T-cell (primary cell): ENCODE measurements at regions not wholly inside any gene's neighbourhood (a gene's known extent, or its start where the extent isn't known, plus 50 kb on each side); places are given as distances from the start of the nearest gene placed in this dataset.

ENCODE experiments used
- ATAC-seq, 4 experiments: fragments of 200-7000 bp in 3 of 4; fragments of 150-1000 bp in 1 of 4; cut with Tn5 transposase; replicated peaks in 1 of 4; 1 replicate in 3 of 4; 2 replicates in 1 of 4; pipeline ENCODE4 v1.10.0; 2021; ENCODE audit warnings: moderate library complexity in 3 of 4, mild to moderate bottlenecking in 2 of 4, moderate number of reproducible peaks in 1 of 4
- CTCF ChIA-PET, 2 donors: fragments of 300-600 bp; sonication (Branson Sonifier 250); formaldehyde crosslinking; loops; one replicate each; lab custom pipeline; 2022; ENCODE audit warnings: antibody characterized with exemption in 2 of 2; lab: Charles Lee
- POLR2A ChIA-PET, 2 donors: fragments of 300-600 bp; sonication (Branson Sonifier 250); formaldehyde crosslinking; loops; one replicate each; lab custom pipeline; 2022; ENCODE audit warnings: antibody characterized with exemption in 2 of 2; lab: Charles Lee
- DNase-seq, 35 experiments: peaks; one replicate each; pipeline versions ENCODE4 v3.0.0 to v3.0.0-alpha.2; 2013 to 2023
- H3K27ac ChIP-seq: one replicate; pipeline ENCODE4 v1.5.1; 2013; ENCODE audit warnings: low read length
- H3K27me3 ChIP-seq, 2 experiments: replicated peaks in 1 of 2; 1 replicate in 1 of 2; 2 replicates in 1 of 2; pipeline versions ENCODE4 v1.6.1 to v1.7.0; 2013; ENCODE audit warnings: low read length in 1 of 2, mixed read lengths in 1 of 2; ENCODE audit not compliant: control insufficient read depth in 2 of 2, insufficient read depth in 2 of 2; ENCODE audit errors: extremely low read depth in 1 of 2
- H3K36me3 ChIP-seq, 2 donors: 1 replicate in 1 of 2; 2 replicates in 1 of 2; pipeline versions ENCODE4 v1.6.1 to v1.7.0; 2013; ENCODE audit warnings: low read length in 1 of 2; ENCODE audit not compliant: control insufficient read depth in 2 of 2, insufficient read depth in 1 of 2; ENCODE audit errors: extremely low read depth in 1 of 2
- H3K4me1 ChIP-seq, 2 experiments: 1 replicate in 1 of 2; 2 replicates in 1 of 2; pipeline versions ENCODE4 v1.6.1 to v1.7.0; 2013; ENCODE audit warnings: low read length in 2 of 2, mixed read lengths in 1 of 2; ENCODE audit not compliant: insufficient read depth in 2 of 2, control insufficient read depth in 1 of 2; ENCODE audit errors: extremely low read depth in 1 of 2
- H3K4me3 ChIP-seq, 2 donors: 1 replicate in 1 of 2; 2 replicates in 1 of 2; pipeline versions ENCODE4 v1.5.1 to v1.7.0; 2013; ENCODE audit warnings: mild to moderate bottlenecking in 2 of 2, low read length in 1 of 2, moderate library complexity in 1 of 2; ENCODE audit not compliant: control insufficient read depth in 1 of 2; ENCODE audit errors: extremely low read depth in 1 of 2
- H3K9me3 ChIP-seq: 2 replicates; pipeline ENCODE4 v1.7.0; 2013
- H3K27ac Mint-ChIP-seq, 2 donors: one replicate each; pipeline ENCODE4 v1.8.0; 2020 to 2021; ENCODE audit warnings: mild to moderate bottlenecking in 2 of 2, mixed read lengths in 2 of 2
- H3K27me3 Mint-ChIP-seq, 2 donors: one replicate each; pipeline ENCODE4 v1.8.0; 2021 to 2022; ENCODE audit warnings: mixed read lengths in 2 of 2
- H3K36me3 Mint-ChIP-seq: one replicate; pipeline ENCODE4 v1.8.0; 2021; ENCODE audit warnings: mixed read lengths
- H3K4me1 Mint-ChIP-seq, 3 donors: one replicate each; pipeline ENCODE4 v1.8.0; 2020 to 2022; ENCODE audit warnings: mixed read lengths in 3 of 3, mild to moderate bottlenecking in 1 of 3
- H3K4me3 Mint-ChIP-seq, 3 donors: one replicate each; pipeline ENCODE4 v1.8.0; 2020 to 2022; ENCODE audit warnings: mild to moderate bottlenecking in 3 of 3, mixed read lengths in 3 of 3, moderate library complexity in 3 of 3
- H3K9me3 Mint-ChIP-seq, 3 donors: one replicate each; pipeline ENCODE4 v1.8.0; 2020 to 2022; ENCODE audit warnings: mixed read lengths in 3 of 3
- WGBS: methylation state at CpG from one replicate; pipeline ENCODE4 v1.1.5; 2013; ENCODE audit warnings: missing lambda C conversion rate; ENCODE audit not compliant: insufficient coverage; 5-methylcytosine and 5-hydroxymethylcytosine counted together

GRCh38 chr11:129324533-129325175 is 51.0 kb upstream of the BARX2 start:
- ChIA-PET CTCF (interaction anchor here in 1 of 2 donors (0.7 kb wide), 1 partner anchor 94 kb away, joined by 3 read pairs; no protein-coding TSS in a partner anchor), POLR2A (no interaction called here)
- Mint-ChIP-seq H3K36me3 (no peaks in the 10 kb centered on the region), H3K4me3 (no peak overlapping the region), H3K27ac (no peak overlapping the region), H3K4me1 (no peaks in the 10 kb centered on the region), H3K27me3 (peaks cover 4% of the 10 kb centered on the region in 2 donors), H3K9me3 (no peaks in the 10 kb centered on the region)
- H3K4me3 ChIP-seq, result no peak overlapping the region
- 78% methylated on average over 8 of the region's 10 CpGs for WGBS
- DNase-seq (no peak), ATAC-seq (no peak)
- no peak overlapping the region for H3K27ac ChIP-seq
- no peaks in the 10 kb centered on the region for H3K9me3 ChIP-seq
- H3K27me3 ChIP-seq, result no peaks in the 10 kb centered on the region
- H3K36me3 ChIP-seq, result no peaks in the 10 kb centered on the region
- no peaks in the 10 kb centered on the region for H3K4me1 ChIP-seq

DNA sequence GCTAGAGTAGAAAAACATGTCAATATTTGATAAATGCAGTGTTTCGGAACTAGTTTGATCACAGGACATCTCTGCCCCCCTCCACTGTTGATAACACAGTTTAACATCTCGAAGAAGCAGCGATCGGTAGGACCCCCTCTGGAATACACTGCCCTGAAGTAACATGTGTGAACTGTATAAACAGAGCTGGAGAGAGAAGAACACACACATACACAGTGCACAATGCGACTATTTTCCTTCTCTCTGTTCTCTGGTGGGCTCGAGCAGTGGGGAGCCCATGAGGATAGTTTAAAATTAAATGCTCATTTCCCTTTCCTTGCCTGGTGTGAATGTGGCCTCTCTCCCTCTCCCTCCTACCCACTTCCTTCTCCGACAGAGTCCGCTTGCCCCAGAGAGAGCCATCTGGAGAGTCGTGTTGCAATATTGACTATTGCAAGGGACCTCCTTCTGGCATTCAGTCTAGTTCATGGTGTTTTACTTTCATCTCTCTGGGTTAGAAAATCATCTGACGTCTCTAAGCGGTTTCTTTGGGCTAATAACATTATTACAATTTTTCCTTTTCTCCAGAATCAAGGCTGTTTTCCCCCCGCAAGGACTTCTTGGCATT is 51.6 kb upstream of the BARX2 start:
- H3K4me1 Mint-ChIP-seq, result no peaks in the 10 kb centered on the region
- no peak for DNase-seq
- POLR2A ChIA-PET, result no interaction called here
- 45% methylated on average over 3 of the region's 12 CpGs for WGBS
- H3K9me3 Mint-ChIP-seq, result no peaks in the 10 kb centered on the region
- no peak overlapping the region for H3K27ac ChIP-seq
- H3K36me3 Mint-ChIP-seq, result no peaks in the 10 kb centered on the region
- H3K4me3 ChIP-seq, result no peak overlapping the region
- H3K9me3 ChIP-seq, result no peaks in the 10 kb centered on the region
- CTCF ChIA-PET, result no interaction called here
- no peaks in the 10 kb centered on the region for H3K36me3 ChIP-seq
- no peak overlapping the region for H3K27ac Mint-ChIP-seq
- no peaks in the 10 kb centered on the region for H3K4me1 ChIP-seq
- H3K4me3 Mint-ChIP-seq, result no peak overlapping the region
- no peak for ATAC-seq
- peaks cover 4% of the 10 kb centered on the region in 2 donors for H3K27me3 Mint-ChIP-seq
- H3K27me3 ChIP-seq, result no peaks in the 10 kb centered on the region

DNA sequence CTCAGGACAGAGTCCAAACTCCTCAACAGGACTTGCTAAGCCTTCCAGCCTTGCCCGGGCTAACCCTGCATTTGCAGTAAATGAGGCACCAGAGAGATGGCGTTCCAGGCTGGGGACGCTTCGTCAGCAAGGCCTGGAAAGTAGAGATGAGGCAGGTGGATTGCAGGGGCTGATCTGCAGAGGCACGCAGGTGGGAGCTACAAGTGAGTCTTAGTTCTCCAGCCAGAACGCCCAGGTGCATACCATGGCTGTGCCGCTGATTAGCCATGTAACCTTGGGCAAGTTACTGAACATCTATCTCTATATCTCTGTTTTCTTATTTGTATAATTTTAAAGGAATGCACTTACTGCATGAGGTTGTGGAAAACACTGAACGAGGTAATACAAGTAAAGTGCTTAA is 52.7 kb upstream of the BARX2 start:
- ATAC-seq (no peak), DNase-seq (no peak)
- no peaks in the 10 kb centered on the region for H3K36me3 Mint-ChIP-seq
- CTCF ChIA-PET, result no interaction called here
- Histone ChIP-seq H3K9me3 (no peaks in the 10 kb centered on the region), H3K27me3 (no peaks in the 10 kb centered on the region), H3K36me3 (no peaks in the 10 kb centered on the region), H3K27ac (no peak overlapping the region), H3K4me3 (no peak overlapping the region), H3K4me1 (no peaks in the 10 kb centered on the region)
- no peak overlapping the region for H3K27ac Mint-ChIP-seq
- no peaks in the 10 kb centered on the region for H3K9me3 Mint-ChIP-seq
- 70% methylated on average over 4 of the region's 8 CpGs for WGBS
- H3K4me1 Mint-ChIP-seq, result peaks cover under 1 to 6% (median 1%) of the 10 kb centered on the region in 3 donors
- H3K4me3 Mint-ChIP-seq, result no peak overlapping the region
- H3K27me3 Mint-ChIP-seq, result peaks cover 4% of the 10 kb centered on the region in 2 donors
- POLR2A ChIA-PET, result no interaction called here

DNA sequence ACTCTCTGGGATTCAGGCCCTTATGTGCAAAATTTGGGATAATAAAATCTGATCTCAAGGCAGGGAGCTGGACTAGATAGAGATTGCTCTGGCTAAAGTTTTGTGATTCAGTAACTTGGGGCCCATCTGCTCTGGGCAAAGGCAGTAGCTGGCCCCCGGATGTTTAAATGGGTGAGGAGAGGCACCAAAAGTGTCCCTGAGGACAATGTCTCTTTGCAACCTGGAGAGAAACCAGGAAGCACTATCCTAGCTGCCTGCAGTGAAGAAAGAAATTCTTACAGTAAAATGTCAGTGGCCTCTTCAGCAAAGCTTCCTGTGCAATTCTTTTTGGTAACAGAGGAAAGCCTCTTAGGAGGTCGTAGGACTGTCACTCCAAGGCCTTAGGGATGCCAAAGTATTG is 54.6 kb upstream of the BARX2 start:
- 85% methylated on average over 2 of the region's 2 CpGs for WGBS
- ATAC-seq (no peak), DNase-seq (no peak)
- Histone ChIP-seq H3K4me1 (no peaks in the 10 kb centered on the region), H3K4me3 (no peak overlapping the region), H3K27ac (no peak overlapping the region), H3K27me3 (peaks cover 0 to 3% of the 10 kb centered on the region in 2 experiments), H3K36me3 (no peaks in the 10 kb centered on the region), H3K9me3 (no peaks in the 10 kb centered on the region)
- CTCF ChIA-PET, result no interaction called here
- POLR2A ChIA-PET, result interaction anchor here in 1 of 2 donors (0.6 kb wide), 1 partner anchor 8 kb away, joined by 3 read pairs; no protein-coding TSS in a partner anchor
- peaks cover 7 to 9% (median 8%) of the 10 kb centered on the region in 3 donors for H3K4me1 Mint-ChIP-seq
- peaks cover 4% of the 10 kb centered on the region in 2 donors for H3K27me3 Mint-ChIP-seq
- H3K9me3 Mint-ChIP-seq, result no peaks in the 10 kb centered on the region
- H3K36me3 Mint-ChIP-seq, result no peaks in the 10 kb centered on the region
- H3K27ac Mint-ChIP-seq, result no peak overlapping the region
- no peak overlapping the region for H3K4me3 Mint-ChIP-seq

GRCh38 chr11:129320494-129320893 is 55.2 kb upstream of the BARX2 start:
- Histone ChIP-seq H3K27me3 (peaks cover 0 to 8% of the 10 kb centered on the region in 2 experiments), H3K36me3 (no peaks in the 10 kb centered on the region), H3K27ac (no peak overlapping the region), H3K4me1 (no peaks in the 10 kb centered on the region), H3K4me3 (no peak overlapping the region), H3K9me3 (no peaks in the 10 kb centered on the region)
- Mint-ChIP-seq H3K4me1 (peaks cover 7 to 9% (median 8%) of the 10 kb centered on the region in 3 donors), H3K27ac (no peak overlapping the region), H3K9me3 (no peaks in the 10 kb centered on the region), H3K27me3 (peaks cover 4% of the 10 kb centered on the region in 2 donors), H3K4me3 (no peak overlapping the region), H3K36me3 (no peaks in the 10 kb centered on the region)
- ChIA-PET POLR2A (interaction anchor here in 1 of 2 donors (0.6 kb wide), 1 partner anchor 9 kb away, joined by 3 read pairs; no protein-coding TSS in a partner anchor), CTCF (interaction anchor here in 1 of 2 donors (0.6 kb wide), 1 partner anchor 353 kb away, joined by 4 read pairs; no protein-coding TSS in a partner anchor)
- DNase-seq (no peak), ATAC-seq (no peak)
- WGBS, result no CpG with 5 or more reads among the region's 6 CpGs

GRCh38 chr11:129319751-129320150 is 55.9 kb upstream of the BARX2 start:
- peaks cover 4% of the 10 kb centered on the region in 2 donors for H3K27me3 Mint-ChIP-seq
- ATAC-seq (no peak), DNase-seq (no peak)
- H3K4me3 Mint-ChIP-seq, result no peak overlapping the region
- no peaks in the 10 kb centered on the region for H3K4me1 ChIP-seq
- peaks cover 0 to 8% of the 10 kb centered on the region in 2 experiments for H3K27me3 ChIP-seq
- ChIA-PET CTCF (no interaction called here), POLR2A (no interaction called here)
- H3K36me3 Mint-ChIP-seq, result no peaks in the 10 kb centered on the region
- no peak overlapping the region for H3K27ac Mint-ChIP-seq
- peaks cover 7 to 9% (median 8%) of the 10 kb centered on the region in 3 donors for H3K4me1 Mint-ChIP-seq
- no peaks in the 10 kb centered on the region for H3K9me3 Mint-ChIP-seq
- no peaks in the 10 kb centered on the region for H3K36me3 ChIP-seq
- no peak overlapping the region for H3K4me3 ChIP-seq
- H3K27ac ChIP-seq, result no peak overlapping the region
- no peaks in the 10 kb centered on the region for H3K9me3 ChIP-seq
- 83% methylated on average over 3 of the region's 4 CpGs for WGBS
